OCI-LY7 (cell line): ENCODE measurements at regions not wholly inside any gene's neighbourhood (a gene's known extent, or its start where the extent isn't known, plus 50 kb on each side); places are given as distances from the start of the nearest gene placed in this dataset.
"Not testable (repeated sequence)": the region's sequence is repeated elsewhere in the genome, so short reads cannot be mapped to it uniquely, and the experiment has no call there.

Source experiments
- BruUV-seq: library from RNA; stranded (reverse); fragments of 400-500 nt; replicated peaks from 2 replicates; lab custom pipeline; 2021; lab: Mats Ljungman, UMichigan
- CTCF ChIA-PET: fragments of 300-600 bp; sonication (Branson Sonifier 250); formaldehyde crosslinking; loops from one replicate; lab custom pipeline; 2022; ENCODE audit warnings: antibody characterized with exemption; ENCODE audit not compliant: unreplicated experiment; lab: Charles Lee
- POLR2A ChIA-PET: fragments of 300-600 bp; sonication (Branson Sonifier 250); formaldehyde crosslinking; loops from one replicate; lab custom pipeline; 2022; ENCODE audit warnings: antibody characterized with exemption; lab: Charles Lee
- DNase-seq: peaks from one replicate; pipeline ENCODE4 v3.0.0-alpha.2; 2015; ENCODE audit warnings: low spot score
- H2AFZ ChIP-seq: fragments of 200-600 bp; sonication (generic), shearing (Covaris generic); 2 replicates; pipeline ENCODE4 v1.6.1; 2014; ENCODE audit warnings: mild to moderate bottlenecking, antibody characterized with exemption, low read length, moderate library complexity
- H3K27ac ChIP-seq: fragments of 200-600 bp; sonication (generic); 2 replicates; pipeline ENCODE4 v1.5.1; 2014; ENCODE audit warnings: mixed run types, low read depth, mild to moderate bottlenecking, moderate library complexity, low read length, inconsistent platforms; ENCODE audit not compliant: poor library complexity, severe bottlenecking
- H3K36me3 ChIP-seq: fragments of 200-600 bp; sonication (generic); 2 replicates; pipeline ENCODE4 v1.6.1; 2014; ENCODE audit warnings: mild to moderate bottlenecking, antibody characterized with exemption, low read length, moderate library complexity, mixed read lengths; ENCODE audit not compliant: insufficient read depth
- H3K4me1 ChIP-seq: fragments of 200-600 bp; sonication (generic); 2 replicates; pipeline ENCODE4 v1.5.1; 2014; ENCODE audit warnings: mild to moderate bottlenecking, low read length; ENCODE audit not compliant: insufficient read depth, poor library complexity, severe bottlenecking
- H3K4me2 ChIP-seq: fragments of 200-600 bp; sonication (generic); 2 replicates; pipeline ENCODE4 v1.6.1; 2014; ENCODE audit warnings: mild to moderate bottlenecking, low read length
- H3K4me3 ChIP-seq: fragments of 200-600 bp; sonication (generic); 2 replicates; pipeline ENCODE4 v1.5.1; 2014; ENCODE audit warnings: mild to moderate bottlenecking, low read depth, low read length; ENCODE audit not compliant: poor library complexity, severe bottlenecking
- H3K79me2 ChIP-seq: fragments of 200-600 bp; sonication (generic); 2 replicates; pipeline ENCODE4 v1.6.1; 2016; ENCODE audit warnings: low read depth, mild to moderate bottlenecking, low read length, moderate library complexity, mixed read lengths; ENCODE audit not compliant: insufficient read depth
- H3K9me2 ChIP-seq: fragments of 200-600 bp; sonication (generic); 2 replicates; pipeline ENCODE4 v1.6.1; 2016; ENCODE audit warnings: mild to moderate bottlenecking, low read length, mixed read lengths; ENCODE audit not compliant: insufficient read depth
- H3K9me3 ChIP-seq: fragments of 200-600 bp; sonication (generic); 2 replicates; pipeline ENCODE4 v1.6.1; 2014; ENCODE audit warnings: mild to moderate bottlenecking, mixed run types, low read length, mixed read lengths
- H4K20me1 ChIP-seq: fragments of 200-600 bp; sonication (generic); 2 replicates; pipeline ENCODE4 v1.6.1; 2014; ENCODE audit warnings: mild to moderate bottlenecking, antibody characterized with exemption, low read length, moderate library complexity, mixed read lengths; ENCODE audit not compliant: insufficient read depth
- intact Hi-C: fragments of 100-400 bp; cut with micrococcal nuclease; formaldehyde crosslinking; loops from one replicate; pipeline ENCODE4 v1.10.0; 2022; ENCODE audit not compliant: unreplicated experiment
- TF ChIP-seq, protein P1 (sequence below): fragments of 200-600 bp; sonication (generic); conservative IDR thresholded peaks from 2 replicates; pipeline ENCODE4 v1.5.1; 2014; ENCODE audit warnings: mild to moderate bottlenecking, antibody characterized with exemption, low read length, moderate library complexity, mixed read lengths

DNA sequence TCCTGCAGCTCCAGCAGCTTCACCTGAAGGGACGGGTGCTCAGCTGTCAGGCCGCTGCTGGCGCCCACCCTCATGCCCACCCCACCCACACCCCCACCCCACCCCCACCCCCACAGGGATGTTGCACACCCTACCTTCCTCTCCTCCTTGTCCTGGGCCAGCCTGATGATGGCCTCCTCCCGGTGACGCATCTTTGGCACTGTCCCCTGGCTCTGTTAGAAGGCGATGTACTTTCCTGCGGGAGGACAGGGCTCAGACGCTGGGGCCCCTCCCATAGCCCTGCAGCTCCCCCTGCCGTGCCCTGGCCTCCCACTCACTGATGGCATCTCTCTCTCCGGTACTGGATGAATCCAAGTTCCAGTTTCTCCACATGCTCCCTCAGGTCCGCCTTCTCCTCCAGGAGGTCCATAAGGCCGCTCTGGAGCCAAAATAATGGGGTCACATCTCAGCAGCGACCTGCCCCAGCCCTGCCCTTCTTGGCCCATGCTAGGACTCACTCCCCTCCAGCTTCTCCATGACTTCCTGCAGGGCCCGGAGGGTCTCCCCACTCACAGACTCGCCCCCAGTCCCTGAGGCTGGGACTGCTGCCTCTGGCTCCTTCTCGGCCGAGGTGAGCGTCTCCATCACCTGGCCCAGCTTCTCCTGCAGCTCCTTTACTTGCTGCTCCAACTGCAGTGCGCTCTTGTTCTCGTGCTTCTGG lies 55.2 kb downstream of the GOLGA8B start:
- H3K27ac ChIP-seq, H4K20me1 ChIP-seq, H2AFZ ChIP-seq, BruUV-seq, POLR2A ChIA-PET, H3K4me1 ChIP-seq, H3K4me3 ChIP-seq, DNase-seq, H3K79me2 ChIP-seq, CTCF ChIA-PET, H3K36me3 ChIP-seq, H3K9me3 ChIP-seq, H3K9me2 ChIP-seq, H3K4me2 ChIP-seq: not testable (repeated sequence)
- intact Hi-C loops: loop anchor here (10.0 kb wide), 1 partner anchor 57 kb away; the partner anchor contains the start of gene GOLGA8B

GRCh38 chr15:34527641-34528040 lies 55.8 kb downstream of the GOLGA8B start:
- H3K4me1 ChIP-seq, H3K9me3 ChIP-seq, H3K36me3 ChIP-seq, H3K4me2 ChIP-seq, H3K4me3 ChIP-seq, H3K9me2 ChIP-seq, CTCF ChIA-PET, H2AFZ ChIP-seq, POLR2A ChIA-PET, DNase-seq, H3K79me2 ChIP-seq, H4K20me1 ChIP-seq, BruUV-seq, H3K27ac ChIP-seq: not testable (repeated sequence)
- intact Hi-C loops: loop anchor here (10.0 kb wide), 1 partner anchor 57 kb away; the partner anchor contains the start of gene GOLGA8B

GRCh38 chr15:34523849-34524248 lies 59.6 kb downstream of the GOLGA8B start:
- H3K79me2 ChIP-seq, H3K36me3 ChIP-seq, H4K20me1 ChIP-seq, H3K4me3 ChIP-seq, DNase-seq, H3K4me2 ChIP-seq, H3K4me1 ChIP-seq, H3K27ac ChIP-seq, H3K9me2 ChIP-seq, BruUV-seq, H2AFZ ChIP-seq, CTCF ChIA-PET, POLR2A ChIA-PET, H3K9me3 ChIP-seq: not testable (repeated sequence)
- intact Hi-C loops: loop anchor here (10.0 kb wide), 1 partner anchor 61 kb away; the partner anchor contains the start of gene GOLGA8B
- TF ChIP-seq, protein P1, sequence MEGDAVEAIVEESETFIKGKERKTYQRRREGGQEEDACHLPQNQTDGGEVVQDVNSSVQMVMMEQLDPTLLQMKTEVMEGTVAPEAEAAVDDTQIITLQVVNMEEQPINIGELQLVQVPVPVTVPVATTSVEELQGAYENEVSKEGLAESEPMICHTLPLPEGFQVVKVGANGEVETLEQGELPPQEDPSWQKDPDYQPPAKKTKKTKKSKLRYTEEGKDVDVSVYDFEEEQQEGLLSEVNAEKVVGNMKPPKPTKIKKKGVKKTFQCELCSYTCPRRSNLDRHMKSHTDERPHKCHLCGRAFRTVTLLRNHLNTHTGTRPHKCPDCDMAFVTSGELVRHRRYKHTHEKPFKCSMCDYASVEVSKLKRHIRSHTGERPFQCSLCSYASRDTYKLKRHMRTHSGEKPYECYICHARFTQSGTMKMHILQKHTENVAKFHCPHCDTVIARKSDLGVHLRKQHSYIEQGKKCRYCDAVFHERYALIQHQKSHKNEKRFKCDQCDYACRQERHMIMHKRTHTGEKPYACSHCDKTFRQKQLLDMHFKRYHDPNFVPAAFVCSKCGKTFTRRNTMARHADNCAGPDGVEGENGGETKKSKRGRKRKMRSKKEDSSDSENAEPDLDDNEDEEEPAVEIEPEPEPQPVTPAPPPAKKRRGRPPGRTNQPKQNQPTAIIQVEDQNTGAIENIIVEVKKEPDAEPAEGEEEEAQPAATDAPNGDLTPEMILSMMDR: 0 out of 2 replicates have a peak, but pooled peaks have one; percentile 20

- intact Hi-C loops: loop anchor here (10.0 kb wide), 1 partner anchor 62 kb away; the partner anchor contains the start of gene GOLGA8B
- DNase-seq, H3K4me3 ChIP-seq, H3K4me2 ChIP-seq, H2AFZ ChIP-seq, H3K9me2 ChIP-seq, H4K20me1 ChIP-seq, H3K9me3 ChIP-seq, H3K79me2 ChIP-seq, CTCF ChIA-PET, H3K27ac ChIP-seq, H3K4me1 ChIP-seq, H3K36me3 ChIP-seq, BruUV-seq, POLR2A ChIA-PET: not testable (repeated sequence)
These were observed 60.9 kb downstream of the GOLGA8B start for GRCh38 chr15:34522601-34523000.

- H3K9me3 ChIP-seq, H3K4me2 ChIP-seq, H3K4me3 ChIP-seq, H3K36me3 ChIP-seq, POLR2A ChIA-PET, H3K27ac ChIP-seq, H3K9me2 ChIP-seq, H2AFZ ChIP-seq, H3K79me2 ChIP-seq, CTCF ChIA-PET, H4K20me1 ChIP-seq, H3K4me1 ChIP-seq, DNase-seq, BruUV-seq: not testable (repeated sequence)
- intact Hi-C loops: loop anchor here (10.0 kb wide), 1 partner anchor 63 kb away; the partner anchor contains the start of gene GOLGA8B
These were observed 61.5 kb downstream of the GOLGA8B start for GRCh38 chr15:34521802-34522485.
